NT2/D1 (cell line): ENCODE measurements at regions not wholly inside any gene's neighbourhood (a gene's known extent, or its start where the extent isn't known, plus 50 kb on each side); places are given as distances from the start of the nearest gene placed in this dataset.

Experiments used
- SUZ12 ChIP-seq: IDR thresholded peaks from 2 replicates; pipeline ENCODE4 v1.6.1; 2011; ENCODE audit not compliant: insufficient read length, insufficient read depth; ENCODE audit errors: extremely low read depth
- YY1 ChIP-seq: IDR thresholded peaks from 2 replicates; pipeline ENCODE4 v1.6.1; 2011; ENCODE audit not compliant: insufficient read length, insufficient read depth
- ZNF274 ChIP-seq: IDR thresholded peaks from 2 replicates; pipeline ENCODE4 v1.6.1; 2011; ENCODE audit warnings: mild to moderate bottlenecking, low read depth, low read length

- TF ChIP-seq YY1 (no peak), ZNF274 (no peak), SUZ12 (no peak)
Observed at GRCh38 chr4:159639671-159640323, 536.9 kb downstream of the RAPGEF2 start.
